ENCODE measurements at regions not wholly inside any gene's neighbourhood (a gene's known extent, or its start where the extent isn't known, plus 50 kb on each side); places are given as distances from the start of the nearest gene placed in this dataset.

DNA sequence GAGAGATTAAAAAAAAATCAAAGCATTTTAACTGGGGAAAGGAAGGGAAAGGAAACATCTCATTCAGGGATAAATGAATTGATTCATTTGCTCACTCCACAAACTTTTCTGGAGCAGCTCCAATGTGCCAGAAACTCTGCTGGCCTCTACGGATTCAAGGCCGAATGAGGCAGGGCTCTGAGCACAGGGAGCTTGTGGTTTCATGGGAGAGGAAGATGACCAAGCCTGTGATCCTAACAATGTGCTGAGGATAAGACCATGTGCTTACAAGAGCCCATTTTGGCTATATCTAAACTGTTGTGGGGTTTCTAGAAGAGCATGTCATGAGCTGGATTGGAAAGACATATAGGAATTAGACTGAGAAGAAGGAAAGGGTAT is 137.5 kb downstream of the ZNF674 start:
- Histone ChIP-seq H4K5ac (ENCODE audit: insufficient read length, low read depth, low read length) (no peak overlapping the region), H3K4me2 (ENCODE audit: insufficient read depth, insufficient read length, low read length) (no peak overlapping the region), H3K9me3 (ENCODE audit: control insufficient read depth, low read depth, low read length) (no peaks in the 10 kb centered on the region), H4K8ac (replicated peaks; ENCODE audit: insufficient read length, low read depth, low read length) (no peak overlapping the region), H4K20me1 (ENCODE audit: control insufficient read depth, insufficient read depth, insufficient read length) (no peaks in the 10 kb centered on the region), H3K27me3 (ENCODE audit: insufficient read depth, low read length) (no peaks in the 10 kb centered on the region), H3K27ac (ENCODE audit: insufficient read length, low read depth, low read length) (no peak overlapping the region), H2BK12ac (ENCODE audit: insufficient read length, low read depth, low read length) (no peak overlapping the region), H2BK5ac (ENCODE audit: insufficient read length, low read length) (no peak overlapping the region), H4K91ac (ENCODE audit: insufficient read length, low read depth, low read length) (no peak overlapping the region), H3K79me2 (ENCODE audit: insufficient read depth, low read length) (no peaks in the 10 kb centered on the region), H3K23ac (ENCODE audit: insufficient read length, low read depth, low read length) (no peak overlapping the region), H3K56ac (ENCODE audit: insufficient read length, low read depth, low read length) (no peak overlapping the region), H2BK120ac (ENCODE audit: low read depth, low read length, poor library complexity, severe bottlenecking) (no peak overlapping the region), H3K4me1 (ENCODE audit: insufficient read depth, low read length) (no peaks in the 10 kb centered on the region), H3K79me1 (ENCODE audit: insufficient read depth, low read depth, low read length, poor library complexity, severe bottlenecking) (no peaks in the 10 kb centered on the region), H2BK15ac (ENCODE audit: low read depth, low read length) (no peak overlapping the region), H3K4ac (ENCODE audit: low read depth, low read length) (no peak overlapping the region), H3K14ac (ENCODE audit: insufficient read depth, low read length) (no peak overlapping the region), H3T11ph (ENCODE audit: low read length) (no peak overlapping the region), H3K18ac (ENCODE audit: insufficient read length, low read depth, low read length) (no peak overlapping the region), H3K23me2 (ENCODE audit: insufficient read length, low read depth, low read length, poor library complexity, severe bottlenecking) (no peaks in the 10 kb centered on the region), H2AFZ (ENCODE audit: low read length) (no peak overlapping the region), H2AK5ac (ENCODE audit: insufficient read length, low read length) (no peak overlapping the region), H3K9ac (ENCODE audit: extremely low read depth, insufficient read length, low read length) (no peak overlapping the region), H2BK20ac (ENCODE audit: low read depth, low read length, poor library complexity, severe bottlenecking) (no peak overlapping the region)
- Mint-ChIP-seq H3K9me3 (peaks cover 49 to 50% of the 10 kb centered on the region in 2 experiments), H3K36me3 (ENCODE audit: insufficient read depth in 1 of 3, low read depth in 3 of 3) (no peaks in the 10 kb centered on the region; a peak in 1 of 7 replicates), H3K4me3 (no peak overlapping the region), H3K4me1 (0 out of 4 replicates have a peak, but pooled peaks cover 0 to 2% of the 10 kb centered on the region in 2 experiments), H3K27ac (no peak overlapping the region), H3K27me3 (ENCODE audit: low read depth) (no peaks in the 10 kb centered on the region)
- TF ChIP-seq, protein P1, sequence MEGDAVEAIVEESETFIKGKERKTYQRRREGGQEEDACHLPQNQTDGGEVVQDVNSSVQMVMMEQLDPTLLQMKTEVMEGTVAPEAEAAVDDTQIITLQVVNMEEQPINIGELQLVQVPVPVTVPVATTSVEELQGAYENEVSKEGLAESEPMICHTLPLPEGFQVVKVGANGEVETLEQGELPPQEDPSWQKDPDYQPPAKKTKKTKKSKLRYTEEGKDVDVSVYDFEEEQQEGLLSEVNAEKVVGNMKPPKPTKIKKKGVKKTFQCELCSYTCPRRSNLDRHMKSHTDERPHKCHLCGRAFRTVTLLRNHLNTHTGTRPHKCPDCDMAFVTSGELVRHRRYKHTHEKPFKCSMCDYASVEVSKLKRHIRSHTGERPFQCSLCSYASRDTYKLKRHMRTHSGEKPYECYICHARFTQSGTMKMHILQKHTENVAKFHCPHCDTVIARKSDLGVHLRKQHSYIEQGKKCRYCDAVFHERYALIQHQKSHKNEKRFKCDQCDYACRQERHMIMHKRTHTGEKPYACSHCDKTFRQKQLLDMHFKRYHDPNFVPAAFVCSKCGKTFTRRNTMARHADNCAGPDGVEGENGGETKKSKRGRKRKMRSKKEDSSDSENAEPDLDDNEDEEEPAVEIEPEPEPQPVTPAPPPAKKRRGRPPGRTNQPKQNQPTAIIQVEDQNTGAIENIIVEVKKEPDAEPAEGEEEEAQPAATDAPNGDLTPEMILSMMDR (conservative IDR thresholded peaks at IDR 0.05), result no peak
- DNase-seq, result no peak
- WGBS (ENCODE audit: extremely low coverage, insufficient read length, low lambda C conversion rate), result no CpG with 5 or more reads among the region's 2 CpGs
